HEK293 (cell line): ENCODE measurements at regions not wholly inside any gene's neighbourhood (a gene's known extent, or its start where the extent isn't known, plus 50 kb on each side); places are given as distances from the start of the nearest gene placed in this dataset.

Experiments
- CTCF ChIA-PET: fragments of 350-600 bp; formaldehyde crosslinking; extraction: SDS; loops from one replicate; lab custom pipeline; 2021; ENCODE audit warnings: antibody characterized with exemption; lab: Yijun Ruan, JAX
- POLR2A ChIA-PET: fragments of 300-600 bp; formaldehyde crosslinking; extraction: SDS; loops from one replicate; lab custom pipeline; 2020; ENCODE audit warnings: antibody characterized with exemption, inconsistent platforms; lab: Yijun Ruan, JAX
- H3K27ac ChIP-seq: fragments of 200-500 bp; sonication (Bioruptor generic); 2 replicates; pipeline ENCODE4 v1.5.1; 2014; ENCODE audit warnings: low read depth, low read length, control low read depth, inconsistent platforms; ENCODE audit errors: extremely low read depth
- H3K36me3 ChIP-seq, 2 experiments: fragments of 200-500 bp in 1 of 2; sonication (Bioruptor generic) in 1 of 2; 1 replicate in 1 of 2; 2 replicates in 1 of 2; pipeline ENCODE4 v1.5.1; 2014 to 2017; ENCODE audit warnings: inconsistent platforms in 2 of 2, low read length in 2 of 2; ENCODE audit not compliant: control insufficient read depth in 2 of 2, insufficient read depth in 1 of 2
- H3K4me1 ChIP-seq: fragments of 200-500 bp; sonication (Bioruptor generic); 2 replicates; pipeline ENCODE4 v1.5.1; 2014; ENCODE audit warnings: mild to moderate bottlenecking, low read length, inconsistent platforms; ENCODE audit not compliant: control insufficient read depth, insufficient read depth
- H3K4me3 ChIP-seq: 2 replicates; pipeline ENCODE4 v1.5.1; 2011; ENCODE audit warnings: low read depth, mild to moderate bottlenecking, control low read depth, low read length, moderate library complexity
- H3K9me3 ChIP-seq: fragments of 200-500 bp; sonication (Bioruptor generic); 2 replicates; pipeline ENCODE4 v1.5.1; 2014; ENCODE audit warnings: low read depth, low read length, inconsistent platforms; ENCODE audit not compliant: control insufficient read depth, insufficient read depth
- EGR2 ChIP-seq: fragments of 450-650 bp; formaldehyde crosslinking; IDR thresholded peaks from 2 replicates; pipeline ENCODE4 v1.5.1; 2016; ENCODE audit warnings: low read depth, missing biosample characterization, missing genetic modification characterization
- GLIS1 ChIP-seq: fragments of 450-650 bp; formaldehyde crosslinking; IDR thresholded peaks from 2 replicates; pipeline ENCODE4 v1.5.1; 2016; ENCODE audit warnings: missing biosample characterization, missing genetic modification characterization
- SCRT2 ChIP-seq: fragments of 450-650 bp; formaldehyde crosslinking; IDR thresholded peaks from 2 replicates; pipeline ENCODE4 v1.5.1; 2016; ENCODE audit warnings: missing biosample characterization, missing genetic modification characterization
- ZFP37 ChIP-seq: fragments of 450-650 bp; formaldehyde crosslinking; IDR thresholded peaks from 2 replicates; pipeline ENCODE4 v1.5.1; 2016; ENCODE audit warnings: missing biosample characterization, missing genetic modification characterization
- ZNF157 ChIP-seq: fragments of 450-650 bp; formaldehyde crosslinking; IDR thresholded peaks from 2 replicates; pipeline ENCODE4 v1.5.1; 2016; ENCODE audit warnings: missing biosample characterization, missing genetic modification characterization
- ZNF335 ChIP-seq: fragments of 450-650 bp; formaldehyde crosslinking; conservative IDR thresholded peaks from 2 replicates; pipeline ENCODE4 v1.5.1; 2016; ENCODE audit warnings: missing biosample characterization, missing genetic modification characterization
- ZNF350 ChIP-seq: fragments of 450-650 bp; formaldehyde crosslinking; IDR thresholded peaks from 2 replicates; pipeline ENCODE4 v1.5.0; 2017; ENCODE audit warnings: missing biosample characterization, mild to moderate bottlenecking, missing genetic modification characterization
- ZNF404 ChIP-seq: fragments of 450-650 bp; formaldehyde crosslinking; IDR thresholded peaks from 2 replicates; pipeline ENCODE4 v1.5.1; 2017; ENCODE audit warnings: missing biosample characterization, missing genetic modification characterization
- ZNF473 ChIP-seq: fragments of 450-650 bp; formaldehyde crosslinking; IDR thresholded peaks from 2 replicates; pipeline ENCODE4 v1.5.1; 2017; ENCODE audit warnings: missing biosample characterization, missing genetic modification characterization
- ZNF585B ChIP-seq: fragments of 450-650 bp; formaldehyde crosslinking; IDR thresholded peaks from 2 replicates; pipeline ENCODE4 v1.5.1; 2016; ENCODE audit warnings: missing biosample characterization, missing genetic modification characterization
- ZNF610 ChIP-seq: fragments of 450-650 bp; formaldehyde crosslinking; IDR thresholded peaks from 2 replicates; pipeline ENCODE4 v1.5.1; 2016; ENCODE audit warnings: missing biosample characterization, missing genetic modification characterization, borderline replicate concordance
- ZNF654 ChIP-seq: fragments of 450-650 bp; formaldehyde crosslinking; IDR thresholded peaks from 2 replicates; pipeline ENCODE4 v1.5.1; 2016; ENCODE audit warnings: low read depth, missing biosample characterization, missing genetic modification characterization
- ZNF777 ChIP-seq: fragments of 450-650 bp; formaldehyde crosslinking; IDR thresholded peaks from 2 replicates; pipeline ENCODE4 v1.5.1; 2017; ENCODE audit warnings: missing biosample characterization, missing genetic modification characterization, borderline replicate concordance
- ZNF830 ChIP-seq: fragments of 450-650 bp; IDR thresholded peaks from 2 replicates; pipeline ENCODE4 v1.5.0; 2018; ENCODE audit warnings: missing biosample characterization, missing genetic modification characterization, low read depth, mild to moderate bottlenecking, moderate library complexity
- TF ChIP-seq, protein P1 (sequence below): fragments of 450-650 bp; formaldehyde crosslinking; IDR thresholded peaks from 2 replicates; pipeline ENCODE4 v1.5.1; 2016; ENCODE audit warnings: missing biosample characterization, missing genetic modification characterization
- TF ChIP-seq, protein P2 (sequence below): fragments of 450-650 bp; formaldehyde crosslinking; IDR thresholded peaks from 2 replicates; pipeline ENCODE4 v1.5.1; 2016; ENCODE audit warnings: missing biosample characterization, missing genetic modification characterization
- TF ChIP-seq, protein P3 (sequence below): fragments of 450-650 bp; formaldehyde crosslinking; IDR thresholded peaks from 2 replicates; pipeline ENCODE4 v1.5.1; 2016; ENCODE audit warnings: missing biosample characterization, missing genetic modification characterization
- TF ChIP-seq, protein P4 (sequence below): fragments of 450-650 bp; formaldehyde crosslinking; IDR thresholded peaks from 2 replicates; pipeline ENCODE4 v1.5.1; 2016; ENCODE audit warnings: missing biosample characterization, missing genetic modification characterization, low read depth
- TF ChIP-seq, protein P5 (sequence below): fragments of 450-650 bp; formaldehyde crosslinking; IDR thresholded peaks from 2 replicates; pipeline ENCODE4 v1.5.1; 2016; ENCODE audit warnings: missing biosample characterization, missing genetic modification characterization
- TF ChIP-seq, protein P6 (sequence below): IDR thresholded peaks from 2 replicates; pipeline ENCODE4 v1.6.1; 2011; ENCODE audit warnings: mild to moderate bottlenecking, low read depth, low read length, borderline replicate concordance
- TF ChIP-seq, protein P7 (sequence below): fragments of 450-650 bp; IDR thresholded peaks from 2 replicates; pipeline ENCODE4 v1.5.1; 2018; ENCODE audit warnings: missing biosample characterization, mild to moderate bottlenecking, missing genetic modification characterization

DNA sequence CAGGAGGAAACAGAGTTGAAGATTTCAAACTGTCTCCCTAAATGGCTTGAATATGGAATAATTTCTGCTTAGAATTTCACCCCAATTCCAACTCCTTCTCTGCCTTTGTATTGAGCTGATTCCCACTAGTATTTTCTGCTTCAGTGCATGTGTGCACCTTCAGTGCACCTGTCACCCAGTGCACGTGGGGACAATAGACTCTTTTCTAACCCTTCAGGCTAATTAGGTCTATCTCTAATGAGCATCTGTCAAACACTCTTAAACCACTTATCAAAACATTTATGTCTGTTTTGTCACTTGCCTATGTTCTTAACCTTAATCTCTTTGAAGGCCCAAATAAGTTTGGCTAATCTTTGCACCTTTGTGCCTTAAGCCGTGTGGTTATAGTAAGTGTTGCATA lies 232.0 kb upstream of the NETO1 start:
- POLR2A ChIA-PET: no interaction called here
- Histone ChIP-seq H3K9me3 (no peaks in the 10 kb centered on the region), H3K27ac (no peak overlapping the region), H3K4me3 (no peak overlapping the region), H3K36me3 (no peaks in the 10 kb centered on the region), H3K4me1 (no peaks in the 10 kb centered on the region)
- CTCF ChIA-PET: no interaction called here
- TF ChIP-seq, protein P1, sequence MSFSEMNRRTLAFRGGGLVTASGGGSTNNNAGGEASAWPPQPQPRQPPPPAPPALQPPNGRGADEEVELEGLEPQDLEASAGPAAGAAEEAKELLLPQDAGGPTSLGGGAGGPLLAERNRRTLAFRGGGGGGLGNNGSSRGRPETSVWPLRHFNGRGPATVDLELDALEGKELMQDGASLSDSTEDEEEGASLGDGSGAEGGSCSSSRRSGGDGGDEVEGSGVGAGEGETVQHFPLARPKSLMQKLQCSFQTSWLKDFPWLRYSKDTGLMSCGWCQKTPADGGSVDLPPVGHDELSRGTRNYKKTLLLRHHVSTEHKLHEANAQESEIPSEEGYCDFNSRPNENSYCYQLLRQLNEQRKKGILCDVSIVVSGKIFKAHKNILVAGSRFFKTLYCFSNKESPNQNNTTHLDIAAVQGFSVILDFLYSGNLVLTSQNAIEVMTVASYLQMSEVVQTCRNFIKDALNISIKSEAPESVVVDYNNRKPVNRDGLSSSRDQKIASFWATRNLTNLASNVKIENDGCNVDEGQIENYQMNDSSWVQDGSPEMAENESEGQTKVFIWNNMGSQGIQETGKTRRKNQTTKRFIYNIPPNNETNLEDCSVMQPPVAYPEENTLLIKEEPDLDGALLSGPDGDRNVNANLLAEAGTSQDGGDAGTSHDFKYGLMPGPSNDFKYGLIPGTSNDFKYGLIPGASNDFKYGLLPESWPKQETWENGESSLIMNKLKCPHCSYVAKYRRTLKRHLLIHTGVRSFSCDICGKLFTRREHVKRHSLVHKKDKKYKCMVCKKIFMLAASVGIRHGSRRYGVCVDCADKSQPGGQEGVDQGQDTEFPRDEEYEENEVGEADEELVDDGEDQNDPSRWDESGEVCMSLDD: no peak
- no peak for TF ChIP-seq ZNF830 (tag by site-specific recombination)
- TF ChIP-seq ZNF654 (tag by site-specific recombination): no peak
- no peak for TF ChIP-seq ZNF335 (tag by site-specific recombination)
- TF ChIP-seq SCRT2: no peak
- TF ChIP-seq, protein P2, sequence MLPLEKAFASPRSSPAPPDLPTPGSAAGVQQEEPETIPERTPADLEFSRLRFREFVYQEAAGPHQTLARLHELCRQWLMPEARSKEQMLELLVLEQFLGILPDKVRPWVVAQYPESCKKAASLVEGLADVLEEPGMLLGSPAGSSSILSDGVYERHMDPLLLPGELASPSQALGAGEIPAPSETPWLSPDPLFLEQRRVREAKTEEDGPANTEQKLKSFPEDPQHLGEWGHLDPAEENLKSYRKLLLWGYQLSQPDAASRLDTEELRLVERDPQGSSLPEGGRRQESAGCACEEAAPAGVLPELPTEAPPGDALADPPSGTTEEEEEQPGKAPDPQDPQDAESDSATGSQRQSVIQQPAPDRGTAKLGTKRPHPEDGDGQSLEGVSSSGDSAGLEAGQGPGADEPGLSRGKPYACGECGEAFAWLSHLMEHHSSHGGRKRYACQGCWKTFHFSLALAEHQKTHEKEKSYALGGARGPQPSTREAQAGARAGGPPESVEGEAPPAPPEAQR (tag by site-specific recombination): no peak
- TF ChIP-seq, protein P3, sequence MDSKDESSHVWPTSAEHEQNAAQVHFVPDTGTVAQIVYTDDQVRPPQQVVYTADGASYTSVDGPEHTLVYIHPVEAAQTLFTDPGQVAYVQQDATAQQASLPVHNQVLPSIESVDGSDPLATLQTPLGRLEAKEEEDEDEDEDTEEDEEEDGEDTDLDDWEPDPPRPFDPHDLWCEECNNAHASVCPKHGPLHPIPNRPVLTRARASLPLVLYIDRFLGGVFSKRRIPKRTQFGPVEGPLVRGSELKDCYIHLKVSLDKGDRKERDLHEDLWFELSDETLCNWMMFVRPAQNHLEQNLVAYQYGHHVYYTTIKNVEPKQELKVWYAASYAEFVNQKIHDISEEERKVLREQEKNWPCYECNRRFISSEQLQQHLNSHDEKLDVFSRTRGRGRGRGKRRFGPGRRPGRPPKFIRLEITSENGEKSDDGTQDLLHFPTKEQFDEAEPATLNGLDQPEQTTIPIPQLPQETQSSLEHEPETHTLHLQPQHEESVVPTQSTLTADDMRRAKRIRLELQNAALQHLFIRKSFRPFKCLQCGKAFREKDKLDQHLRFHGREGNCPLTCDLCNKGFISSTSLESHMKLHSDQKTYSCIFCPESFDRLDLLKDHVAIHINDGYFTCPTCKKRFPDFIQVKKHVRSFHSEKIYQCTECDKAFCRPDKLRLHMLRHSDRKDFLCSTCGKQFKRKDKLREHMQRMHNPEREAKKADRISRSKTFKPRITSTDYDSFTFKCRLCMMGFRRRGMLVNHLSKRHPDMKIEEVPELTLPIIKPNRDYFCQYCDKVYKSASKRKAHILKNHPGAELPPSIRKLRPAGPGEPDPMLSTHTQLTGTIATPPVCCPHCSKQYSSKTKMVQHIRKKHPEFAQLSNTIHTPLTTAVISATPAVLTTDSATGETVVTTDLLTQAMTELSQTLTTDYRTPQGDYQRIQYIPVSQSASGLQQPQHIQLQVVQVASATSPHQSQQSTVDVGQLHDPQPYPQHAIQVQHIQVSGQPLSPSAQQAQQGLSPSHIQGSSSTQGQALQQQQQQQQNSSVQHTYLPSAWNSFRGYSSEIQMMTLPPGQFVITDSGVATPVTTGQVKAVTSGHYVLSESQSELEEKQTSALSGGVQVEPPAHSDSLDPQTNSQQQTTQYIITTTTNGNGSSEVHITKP (tag by site-specific recombination): no peak
- TF ChIP-seq ZNF777: no peak
- TF ChIP-seq ZNF404 (tag by site-specific recombination): no peak
- no peak for TF ChIP-seq ZNF350 (tag by site-specific recombination)
- TF ChIP-seq, protein P4, sequence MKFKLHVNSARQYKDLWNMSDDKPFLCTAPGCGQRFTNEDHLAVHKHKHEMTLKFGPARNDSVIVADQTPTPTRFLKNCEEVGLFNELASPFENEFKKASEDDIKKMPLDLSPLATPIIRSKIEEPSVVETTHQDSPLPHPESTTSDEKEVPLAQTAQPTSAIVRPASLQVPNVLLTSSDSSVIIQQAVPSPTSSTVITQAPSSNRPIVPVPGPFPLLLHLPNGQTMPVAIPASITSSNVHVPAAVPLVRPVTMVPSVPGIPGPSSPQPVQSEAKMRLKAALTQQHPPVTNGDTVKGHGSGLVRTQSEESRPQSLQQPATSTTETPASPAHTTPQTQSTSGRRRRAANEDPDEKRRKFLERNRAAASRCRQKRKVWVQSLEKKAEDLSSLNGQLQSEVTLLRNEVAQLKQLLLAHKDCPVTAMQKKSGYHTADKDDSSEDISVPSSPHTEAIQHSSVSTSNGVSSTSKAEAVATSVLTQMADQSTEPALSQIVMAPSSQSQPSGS (tag by site-specific recombination): no peak
- no peak for TF ChIP-seq ZNF157 (tag by site-specific recombination)
- no peak for TF ChIP-seq ZFP37

DNA sequence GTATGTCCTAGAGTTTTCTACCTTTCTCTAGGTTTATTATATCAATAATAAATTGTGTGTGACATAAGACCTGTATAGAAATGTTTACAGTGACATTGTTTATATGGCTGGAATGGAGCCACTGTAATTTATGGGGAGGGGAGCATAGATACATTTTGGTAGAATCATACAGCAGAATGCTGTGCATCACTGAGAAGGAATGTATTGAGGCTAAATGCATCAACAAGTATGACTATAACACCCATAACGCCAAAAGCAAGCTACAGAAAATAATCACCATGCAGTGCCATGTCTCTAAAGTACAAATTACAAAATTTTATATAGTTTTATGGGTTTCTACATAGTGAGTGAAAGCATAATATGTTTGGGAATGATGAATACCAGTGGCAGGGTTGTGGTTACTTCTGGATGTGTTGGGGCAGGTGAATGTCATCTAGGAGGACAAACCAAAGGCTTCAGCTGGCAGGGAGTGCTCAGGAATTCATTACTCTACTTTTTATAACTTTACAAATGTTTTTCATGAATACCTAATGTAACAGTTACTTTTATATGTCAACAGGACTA lies 226.0 kb upstream of the NETO1 start:
- TF ChIP-seq ZNF610 (tag by site-specific recombination): no peak
- TF ChIP-seq ZNF335 (tag by site-specific recombination): no peak
- TF ChIP-seq, protein P5, sequence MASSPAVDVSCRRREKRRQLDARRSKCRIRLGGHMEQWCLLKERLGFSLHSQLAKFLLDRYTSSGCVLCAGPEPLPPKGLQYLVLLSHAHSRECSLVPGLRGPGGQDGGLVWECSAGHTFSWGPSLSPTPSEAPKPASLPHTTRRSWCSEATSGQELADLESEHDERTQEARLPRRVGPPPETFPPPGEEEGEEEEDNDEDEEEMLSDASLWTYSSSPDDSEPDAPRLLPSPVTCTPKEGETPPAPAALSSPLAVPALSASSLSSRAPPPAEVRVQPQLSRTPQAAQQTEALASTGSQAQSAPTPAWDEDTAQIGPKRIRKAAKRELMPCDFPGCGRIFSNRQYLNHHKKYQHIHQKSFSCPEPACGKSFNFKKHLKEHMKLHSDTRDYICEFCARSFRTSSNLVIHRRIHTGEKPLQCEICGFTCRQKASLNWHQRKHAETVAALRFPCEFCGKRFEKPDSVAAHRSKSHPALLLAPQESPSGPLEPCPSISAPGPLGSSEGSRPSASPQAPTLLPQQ (tag by site-specific recombination): no peak
- no peak for TF ChIP-seq EGR2 (tag by site-specific recombination)
- no peak for TF ChIP-seq ZNF585B
- TF ChIP-seq, protein P6, sequence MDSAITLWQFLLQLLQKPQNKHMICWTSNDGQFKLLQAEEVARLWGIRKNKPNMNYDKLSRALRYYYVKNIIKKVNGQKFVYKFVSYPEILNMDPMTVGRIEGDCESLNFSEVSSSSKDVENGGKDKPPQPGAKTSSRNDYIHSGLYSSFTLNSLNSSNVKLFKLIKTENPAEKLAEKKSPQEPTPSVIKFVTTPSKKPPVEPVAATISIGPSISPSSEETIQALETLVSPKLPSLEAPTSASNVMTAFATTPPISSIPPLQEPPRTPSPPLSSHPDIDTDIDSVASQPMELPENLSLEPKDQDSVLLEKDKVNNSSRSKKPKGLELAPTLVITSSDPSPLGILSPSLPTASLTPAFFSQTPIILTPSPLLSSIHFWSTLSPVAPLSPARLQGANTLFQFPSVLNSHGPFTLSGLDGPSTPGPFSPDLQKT: no peak
- TF ChIP-seq, protein P7, sequence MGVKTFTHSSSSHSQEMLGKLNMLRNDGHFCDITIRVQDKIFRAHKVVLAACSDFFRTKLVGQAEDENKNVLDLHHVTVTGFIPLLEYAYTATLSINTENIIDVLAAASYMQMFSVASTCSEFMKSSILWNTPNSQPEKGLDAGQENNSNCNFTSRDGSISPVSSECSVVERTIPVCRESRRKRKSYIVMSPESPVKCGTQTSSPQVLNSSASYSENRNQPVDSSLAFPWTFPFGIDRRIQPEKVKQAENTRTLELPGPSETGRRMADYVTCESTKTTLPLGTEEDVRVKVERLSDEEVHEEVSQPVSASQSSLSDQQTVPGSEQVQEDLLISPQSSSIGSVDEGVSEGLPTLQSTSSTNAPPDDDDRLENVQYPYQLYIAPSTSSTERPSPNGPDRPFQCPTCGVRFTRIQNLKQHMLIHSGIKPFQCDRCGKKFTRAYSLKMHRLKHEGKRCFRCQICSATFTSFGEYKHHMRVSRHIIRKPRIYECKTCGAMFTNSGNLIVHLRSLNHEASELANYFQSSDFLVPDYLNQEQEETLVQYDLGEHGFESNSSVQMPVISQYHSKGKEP: no peak
- TF ChIP-seq GLIS1: no peak
- TF ChIP-seq ZNF473: no peak
- ChIA-PET CTCF (no interaction called here), POLR2A (no interaction called here)
- Histone ChIP-seq H3K4me1 (no peaks in the 10 kb centered on the region), H3K4me3 (no peak overlapping the region), H3K9me3 (no peaks in the 10 kb centered on the region), H3K27ac (no peak overlapping the region), H3K36me3 (no peaks in the 10 kb centered on the region)
